Adrenal gland (tissue), 9 donors: ENCODE measurements at regions not wholly inside any gene's neighbourhood (a gene's known extent, or its start where the extent isn't known, plus 50 kb on each side); places are given as distances from the start of the nearest gene placed in this dataset.

Source experiments
- DNase-seq, 7 donors: peaks; one replicate each; pipeline ENCODE4 v3.0.0-alpha.2; 2019 to 2020
- H3K27ac ChIP-seq, 5 donors: fragments of 200-600 bp; sonication (generic) in 4 of 5; 1 replicate in 3 of 5; 2 replicates in 2 of 5; pipeline versions ENCODE4 v1.5.1 to v1.8.0; 2016 to 2020; ENCODE audit warnings: mild to moderate bottlenecking in 1 of 5
- H3K27me3 ChIP-seq: fragments of 200-600 bp; 2 replicates; pipeline ENCODE4 v1.8.0; 2021
- H3K36me3 ChIP-seq, 2 donors: fragments of 200-600 bp; replicated peaks in 1 of 2; 1 replicate in 1 of 2; 2 replicates in 1 of 2; pipeline versions ENCODE4 v1.5.1 to v1.8.0; 2018 to 2022
- H3K4me1 ChIP-seq, 2 donors: fragments of 200-600 bp; replicated peaks in 1 of 2; 1 replicate in 1 of 2; 2 replicates in 1 of 2; pipeline versions ENCODE4 v1.5.1 to v1.8.0; 2018 to 2021
- H3K4me3 ChIP-seq, 4 donors: fragments of 200-600 bp; sonication (generic) in 3 of 4; one replicate each; pipeline ENCODE4 v1.5.1; 2016 to 2018
- H3K9me3 ChIP-seq, 3 donors: fragments of 200-600 bp; sonication (generic) in 1 of 3; replicated peaks in 1 of 3; 1 replicate in 2 of 3; 2 replicates in 1 of 3; pipeline versions ENCODE4 v1.5.1 to v1.8.0; 2016 to 2021
- CTCF ChIP-seq, 6 experiments: fragments of 450-650 bp in 4 of 6; fragments of 200-600 bp in 2 of 6; sonication (generic) in 1 of 6; IDR thresholded peaks; 1 replicate in 5 of 6; 2 replicates in 1 of 6; pipeline versions ENCODE4 v1.5.1 to v1.8.0; 2016 to 2021; ENCODE audit warnings: antibody characterized with exemption in 6 of 6, mild to moderate bottlenecking in 2 of 6, moderate library complexity in 1 of 6
- POLR2A ChIP-seq, 2 donors: fragments of 450-650 bp; IDR thresholded peaks; one replicate each; pipeline ENCODE4 v1.6.1; 2017; ENCODE audit warnings: antibody characterized with exemption in 2 of 2, mild to moderate bottlenecking in 2 of 2, moderate library complexity in 1 of 2
- WGBS, 4 donors: extraction: QIAGEN DNeasy Blood & Tissue Kit in 2 of 4; methylation state at CpG; one replicate each; pipeline versions ENCODE4 v1.1.5 to v1.1.7; 2013 to 2017; 5-methylcytosine and 5-hydroxymethylcytosine counted together
- intact Hi-C, 2 donors: fragments of 100-400 bp; cut with DNase I; formaldehyde crosslinking; loops; one replicate each; pipeline versions ENCODE4 v1.14.1 to v1.15.0; 2022 to 2023
- donor health status: healthy with polysubstance abuse.
- donor health status: Bipolar disorder and iron deficiency.
- donor health status: DM: yes; HTN: yes; CAD: no.
- donor health status: DM: no; HTN: no; CAD: no.
- donor health status: DM: no; HTN: no; CAD: no.

- no peaks in the 10 kb centered on the region for H3K9me3 ChIP-seq
- no peaks in the 10 kb centered on the region for H3K27me3 ChIP-seq
- no peak for TF ChIP-seq CTCF (IDR thresholded peaks at IDR 0.05)
- TF ChIP-seq POLR2A (IDR thresholded peaks at IDR 0.05): no peak
- no peak overlapping the region for H3K4me3 ChIP-seq
- no peaks in the 10 kb centered on the region for H3K36me3 ChIP-seq
- 69 to 83% (median 77%) methylated on average over 1 of the region's 1 CpG for WGBS, 4 donors
- no peaks in the 10 kb centered on the region for H3K4me1 ChIP-seq
- no peak for DNase-seq
- intact Hi-C loops: no loop called here
- H3K27ac ChIP-seq: no peak overlapping the region
Observed at GRCh38 chrX:125711103-125711502, 391.4 kb downstream of the TEX13C start.

GRCh38 chrX:125713633-125714032, 394.0 kb downstream of the TEX13C start:
- Histone ChIP-seq H3K27ac (no peak overlapping the region), H3K4me1 (no peaks in the 10 kb centered on the region), H3K27me3 (no peaks in the 10 kb centered on the region), H3K9me3 (no peaks in the 10 kb centered on the region), H3K4me3 (no peak overlapping the region), H3K36me3 (no peaks in the 10 kb centered on the region)
- TF ChIP-seq CTCF (IDR thresholded peaks at IDR 0.05): no peak
- TF ChIP-seq POLR2A (IDR thresholded peaks at IDR 0.05): no peak
- intact Hi-C loops: no loop called here
- WGBS, 4 donors: 38 to 67% (median 47%) methylated on average over 3 of the region's 3 CpGs; no CpG with 5 or more reads in 1 of the 4 donors
- DNase-seq: no peak

- intact Hi-C loops: no loop called here
- WGBS, 4 donors: 65 to 71% (median 68%) methylated on average over 2 to 3 of the region's 3 CpGs
- H3K36me3 ChIP-seq: no peaks in the 10 kb centered on the region
Observed at GRCh38 chrX:125727117-125727516, 407.4 kb downstream of the TEX13C start.

GRCh38 chrX:125736008-125736729, 416.5 kb downstream of the TEX13C start:
- Histone ChIP-seq H3K27me3 (no peaks in the 10 kb centered on the region), H3K27ac (no peak overlapping the region), H3K4me1 (no peaks in the 10 kb centered on the region), H3K4me3 (no peak overlapping the region), H3K36me3 (no peaks in the 10 kb centered on the region), H3K9me3 (no peaks in the 10 kb centered on the region)
- 72 to 78% (median 75%) methylated on average over 5 to 6 of the region's 6 CpGs for WGBS, 4 donors
- intact Hi-C loops: no loop called here
- no peak for DNase-seq
- no peak for TF ChIP-seq CTCF (IDR thresholded peaks at IDR 0.05)
- TF ChIP-seq POLR2A (IDR thresholded peaks at IDR 0.05): no peak

More at GRCh38 chrX:125727117-125727516, 407.4 kb downstream of the TEX13C start:
- Histone ChIP-seq H3K27ac (no peak overlapping the region), H3K4me3 (no peak overlapping the region), H3K4me1 (no peaks in the 10 kb centered on the region), H3K27me3 (no peaks in the 10 kb centered on the region), H3K9me3 (no peaks in the 10 kb centered on the region)
- TF ChIP-seq CTCF (IDR thresholded peaks at IDR 0.05): no peak
- TF ChIP-seq POLR2A (IDR thresholded peaks at IDR 0.05): no peak
- no peak for DNase-seq
